ENCODE measurements at regions not wholly inside any gene's neighbourhood (a gene's known extent, or its start where the extent isn't known, plus 50 kb on each side); places are given as distances from the start of the nearest gene placed in this dataset.

DNA sequence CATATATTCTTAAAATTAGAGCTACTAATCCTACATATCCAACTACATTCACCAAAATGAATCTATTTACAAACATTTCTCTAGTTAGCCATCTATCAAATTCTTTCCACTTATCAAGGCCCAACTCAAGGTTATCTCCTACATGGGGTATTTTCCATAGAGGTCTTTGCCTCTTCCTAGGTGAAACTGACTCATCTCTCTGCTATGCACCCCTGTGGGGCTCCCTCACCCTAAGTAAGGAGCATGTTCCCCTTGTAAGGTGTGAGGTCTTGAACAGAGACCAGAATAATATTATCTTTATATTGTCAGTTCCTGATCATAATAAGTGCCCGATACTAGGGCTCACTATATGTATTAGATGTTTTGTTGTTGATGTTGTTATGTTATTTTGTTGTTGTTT, 74.6 kb upstream of the TSC22D2 start:
- WGBS, 2 donors (ENCODE audit: extremely low coverage in 2 of 2, insufficient read length in 2 of 2, insufficient replicate concordance in 1 of 2) = no CpG with 5 or more reads among the region's 1 CpG
- H3K27me3 ChIP-seq (ENCODE audit: control insufficient read depth in 3 of 3, insufficient read depth in 3 of 3, low read depth in 1 of 3, low read length in 3 of 3) = peaks cover 0 to 3% (median 0%) of the 10 kb centered on the region in 3 experiments
- no peak overlapping the region for H4K8ac ChIP-seq (ENCODE audit: low read depth, low read length)
- no peak overlapping the region for H3K27ac ChIP-seq (replicated peaks; ENCODE audit: low read length)
- H3K4me1 ChIP-seq (ENCODE audit: control insufficient read depth in 2 of 2, insufficient read depth in 1 of 2, low read depth in 1 of 2, low read length in 2 of 2) = no peaks in the 10 kb centered on the region
- no peak overlapping the region for H2BK120ac ChIP-seq (ENCODE audit: low read depth, low read length)
- H3K79me1 ChIP-seq (ENCODE audit: low read depth, low read length) = no peaks in the 10 kb centered on the region
- H3K14ac ChIP-seq (ENCODE audit: low read length) = no peak overlapping the region
- H2AK5ac ChIP-seq (ENCODE audit: low read depth, low read length) = no peak overlapping the region
- no peak overlapping the region for H3K18ac ChIP-seq (ENCODE audit: low read length)
- no peak overlapping the region for H3K23ac ChIP-seq (ENCODE audit: low read depth, low read length, poor library complexity)
- no peak for DNase-seq (ENCODE audit: low spot score)
- H3K9ac ChIP-seq (ENCODE audit: low read depth, low read length, poor library complexity) = no peak overlapping the region
- no peaks in the 10 kb centered on the region for H3K36me3 ChIP-seq (replicated peaks in 1 of 2; ENCODE audit: control insufficient read depth in 2 of 2, insufficient read depth in 2 of 2, low read length in 2 of 2)
- no peak overlapping the region for H2BK12ac ChIP-seq (ENCODE audit: low read length)
- no peak overlapping the region for H2BK5ac ChIP-seq (ENCODE audit: low read length)
- no peak overlapping the region for H2AFZ ChIP-seq (ENCODE audit: low read length)
- no peak overlapping the region for H2BK15ac ChIP-seq (ENCODE audit: low read length)
- no peak overlapping the region for H3K4ac ChIP-seq (ENCODE audit: low read length)
- no peak overlapping the region for H4K91ac ChIP-seq (ENCODE audit: low read depth, low read length, poor library complexity)
- H3K4me3 ChIP-seq (ENCODE audit: low read length in 2 of 2) = no peak overlapping the region
- no peaks in the 10 kb centered on the region for H3K9me3 ChIP-seq (replicated peaks in 1 of 2; ENCODE audit: control insufficient read depth in 2 of 2, insufficient read depth in 1 of 2, low read depth in 1 of 2, low read length in 2 of 2)
- H3K4me2 ChIP-seq (ENCODE audit: insufficient read depth, low read length, poor library complexity, severe bottlenecking) = no peak overlapping the region

DNA sequence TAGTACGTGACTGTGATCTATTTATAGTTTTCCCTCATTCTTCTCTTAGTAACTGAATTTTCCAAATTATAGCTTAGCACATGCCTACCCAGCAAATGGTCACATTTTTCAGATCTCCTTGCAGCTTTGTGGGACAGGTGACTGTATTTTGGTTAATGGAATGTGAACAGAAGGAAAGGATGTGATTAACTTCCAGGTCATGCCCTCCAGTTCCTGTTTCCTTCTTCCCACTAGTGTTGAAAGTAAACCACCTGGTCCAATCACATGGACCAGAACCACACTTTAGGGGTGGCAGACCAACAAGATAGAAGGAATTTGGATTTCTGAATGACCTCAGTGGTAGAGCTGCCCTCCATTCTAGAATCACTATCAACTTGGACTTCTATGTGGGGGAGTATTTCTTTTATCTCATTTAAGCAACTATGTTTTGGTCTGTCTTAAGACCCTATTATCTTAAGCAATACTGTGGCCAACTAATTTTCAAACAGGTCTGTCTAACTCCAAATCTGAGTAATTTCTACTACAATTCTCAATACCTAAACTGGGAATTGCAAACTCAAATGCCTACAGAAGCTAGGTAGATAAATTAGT, 76.0 kb upstream of the TSC22D2 start:
- no peaks in the 10 kb centered on the region for H3K4me1 ChIP-seq (ENCODE audit: control insufficient read depth in 2 of 2, insufficient read depth in 1 of 2, low read depth in 1 of 2, low read length in 2 of 2)
- no peak overlapping the region for H2AK5ac ChIP-seq (ENCODE audit: low read depth, low read length)
- H3K4me2 ChIP-seq (ENCODE audit: insufficient read depth, low read length, poor library complexity, severe bottlenecking) = no peak overlapping the region
- no peak overlapping the region for H3K4ac ChIP-seq (ENCODE audit: low read length)
- no peaks in the 10 kb centered on the region for H3K79me1 ChIP-seq (ENCODE audit: low read depth, low read length)
- no peak overlapping the region for H3K27ac ChIP-seq (replicated peaks; ENCODE audit: low read length)
- H3K18ac ChIP-seq (ENCODE audit: low read length) = no peak overlapping the region
- H2AFZ ChIP-seq (ENCODE audit: low read length) = no peak overlapping the region
- H2BK12ac ChIP-seq (ENCODE audit: low read length) = no peak overlapping the region
- no peak overlapping the region for H2BK5ac ChIP-seq (ENCODE audit: low read length)
- H2BK120ac ChIP-seq (ENCODE audit: low read depth, low read length) = no peak overlapping the region
- H4K8ac ChIP-seq (ENCODE audit: low read depth, low read length) = no peak overlapping the region
- peaks cover 0 to 8% (median 0%) of the 10 kb centered on the region in 3 experiments for H3K27me3 ChIP-seq (ENCODE audit: control insufficient read depth in 3 of 3, insufficient read depth in 3 of 3, low read depth in 1 of 3, low read length in 3 of 3)
- H3K23ac ChIP-seq (ENCODE audit: low read depth, low read length, poor library complexity) = no peak overlapping the region
- no CpG with 5 or more reads among the region's 1 CpG for WGBS, 2 donors (ENCODE audit: extremely low coverage in 2 of 2, insufficient read length in 2 of 2, insufficient replicate concordance in 1 of 2)
- H4K91ac ChIP-seq (ENCODE audit: low read depth, low read length, poor library complexity) = no peak overlapping the region
- no peak overlapping the region for H3K14ac ChIP-seq (ENCODE audit: low read length)
- no peak overlapping the region for H3K9ac ChIP-seq (ENCODE audit: low read depth, low read length, poor library complexity)
- DNase-seq (ENCODE audit: low spot score) = no peak
- H2BK15ac ChIP-seq (ENCODE audit: low read length) = no peak overlapping the region
- H3K4me3 ChIP-seq (ENCODE audit: low read length in 2 of 2) = no peak overlapping the region
- no peaks in the 10 kb centered on the region for H3K9me3 ChIP-seq (replicated peaks in 1 of 2; ENCODE audit: control insufficient read depth in 2 of 2, insufficient read depth in 1 of 2, low read depth in 1 of 2, low read length in 2 of 2)
- no peaks in the 10 kb centered on the region for H3K36me3 ChIP-seq (replicated peaks in 1 of 2; ENCODE audit: control insufficient read depth in 2 of 2, insufficient read depth in 2 of 2, low read length in 2 of 2)

DNA sequence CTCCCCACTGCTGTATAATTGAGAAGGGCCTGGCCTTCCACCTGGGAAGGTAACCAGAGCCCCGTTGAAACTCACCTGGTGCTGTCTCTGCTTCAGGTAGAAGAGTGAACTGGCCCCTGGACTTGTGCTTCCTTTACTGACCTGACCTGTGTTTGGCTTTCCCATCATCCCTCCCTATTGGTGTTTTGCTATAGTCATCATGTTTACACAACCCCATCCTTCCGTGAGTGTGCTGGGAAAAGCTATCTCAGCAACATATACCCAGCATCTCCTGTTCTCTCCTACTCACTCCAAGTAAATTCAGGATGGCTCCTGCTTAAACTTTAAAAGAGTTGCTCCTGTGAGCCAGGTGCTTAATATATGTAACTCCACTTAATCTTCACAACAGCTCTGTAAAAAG, 77.2 kb upstream of the TSC22D2 start:
- Histone ChIP-seq H3K27ac (replicated peaks; ENCODE audit: low read length) (no peak overlapping the region), H2AFZ (ENCODE audit: low read length) (no peak overlapping the region), H3K18ac (ENCODE audit: low read length) (no peak overlapping the region), H2BK5ac (ENCODE audit: low read length) (no peak overlapping the region), H4K8ac (ENCODE audit: low read depth, low read length) (no peak overlapping the region), H2BK15ac (ENCODE audit: low read length) (no peak overlapping the region), H3K79me1 (ENCODE audit: low read depth, low read length) (no peaks in the 10 kb centered on the region), H3K23ac (ENCODE audit: low read depth, low read length, poor library complexity) (no peak overlapping the region), H2AK5ac (ENCODE audit: low read depth, low read length) (no peak overlapping the region), H3K36me3 (replicated peaks in 1 of 2; ENCODE audit: control insufficient read depth in 2 of 2, insufficient read depth in 2 of 2, low read length in 2 of 2) (no peaks in the 10 kb centered on the region), H3K4me1 (ENCODE audit: control insufficient read depth in 2 of 2, insufficient read depth in 1 of 2, low read depth in 1 of 2, low read length in 2 of 2) (no peaks in the 10 kb centered on the region), H4K91ac (ENCODE audit: low read depth, low read length, poor library complexity) (no peak overlapping the region), H3K9ac (ENCODE audit: low read depth, low read length, poor library complexity) (no peak overlapping the region), H3K4ac (ENCODE audit: low read length) (no peak overlapping the region), H2BK12ac (ENCODE audit: low read length) (no peak overlapping the region), H3K27me3 (ENCODE audit: control insufficient read depth in 3 of 3, insufficient read depth in 3 of 3, low read depth in 1 of 3, low read length in 3 of 3) (peaks cover 0 to 8% (median 0%) of the 10 kb centered on the region in 3 experiments), H3K4me2 (ENCODE audit: insufficient read depth, low read length, poor library complexity, severe bottlenecking) (no peak overlapping the region), H3K4me3 (ENCODE audit: low read length in 2 of 2) (no peak overlapping the region), H3K14ac (ENCODE audit: low read length) (no peak overlapping the region), H2BK120ac (ENCODE audit: low read depth, low read length) (no peak overlapping the region), H3K9me3 (replicated peaks in 1 of 2; ENCODE audit: control insufficient read depth in 2 of 2, insufficient read depth in 1 of 2, low read depth in 1 of 2, low read length in 2 of 2) (no peaks in the 10 kb centered on the region)
- no CpG with 5 or more reads among the region's 2 CpGs for WGBS, 2 donors (ENCODE audit: extremely low coverage in 2 of 2, insufficient read length in 2 of 2, insufficient replicate concordance in 1 of 2)
- no peak for DNase-seq (ENCODE audit: low spot score)

DNA sequence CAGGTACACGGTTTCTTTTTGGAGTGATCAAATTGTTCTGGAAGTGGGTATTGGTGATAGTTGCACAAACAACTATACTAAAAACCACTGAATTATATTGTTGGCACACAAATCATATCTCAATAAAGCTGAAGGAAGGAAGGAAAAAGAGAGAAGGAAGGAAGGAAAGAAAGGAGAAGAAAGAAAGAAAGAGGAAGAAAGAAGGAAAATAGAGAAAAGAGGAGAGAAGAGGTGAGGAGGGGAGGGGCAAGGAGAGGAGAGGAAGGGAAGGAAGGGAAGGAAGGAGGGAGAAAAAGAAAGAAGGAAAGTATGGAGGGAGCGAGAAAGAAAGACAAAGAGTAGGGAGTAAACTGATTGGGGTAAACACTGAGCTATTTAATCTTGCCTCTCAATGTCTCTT, 77.9 kb upstream of the TSC22D2 start:
- no peak overlapping the region for H2BK12ac ChIP-seq (ENCODE audit: low read length)
- H2AFZ ChIP-seq (ENCODE audit: low read length) = no peak overlapping the region
- DNase-seq (ENCODE audit: low spot score) = no peak
- peaks cover 0 to 8% (median 0%) of the 10 kb centered on the region in 3 experiments for H3K27me3 ChIP-seq (ENCODE audit: control insufficient read depth in 3 of 3, insufficient read depth in 3 of 3, low read depth in 1 of 3, low read length in 3 of 3)
- no peak overlapping the region for H2AK5ac ChIP-seq (ENCODE audit: low read depth, low read length)
- no peak overlapping the region for H2BK15ac ChIP-seq (ENCODE audit: low read length)
- no peak overlapping the region for H3K27ac ChIP-seq (replicated peaks; ENCODE audit: low read length)
- H2BK120ac ChIP-seq (ENCODE audit: low read depth, low read length) = no peak overlapping the region
- H2BK5ac ChIP-seq (ENCODE audit: low read length) = no peak overlapping the region
- no peak overlapping the region for H3K23ac ChIP-seq (ENCODE audit: low read depth, low read length, poor library complexity)
- H3K4me1 ChIP-seq (ENCODE audit: control insufficient read depth in 2 of 2, insufficient read depth in 1 of 2, low read depth in 1 of 2, low read length in 2 of 2) = no peaks in the 10 kb centered on the region
- H3K36me3 ChIP-seq (replicated peaks in 1 of 2; ENCODE audit: control insufficient read depth in 2 of 2, insufficient read depth in 2 of 2, low read length in 2 of 2) = no peaks in the 10 kb centered on the region
- H3K14ac ChIP-seq (ENCODE audit: low read length) = no peak overlapping the region
- H3K9me3 ChIP-seq (replicated peaks in 1 of 2; ENCODE audit: control insufficient read depth in 2 of 2, insufficient read depth in 1 of 2, low read depth in 1 of 2, low read length in 2 of 2) = no peaks in the 10 kb centered on the region
- no peaks in the 10 kb centered on the region for H3K79me1 ChIP-seq (ENCODE audit: low read depth, low read length)
- H3K9ac ChIP-seq (ENCODE audit: low read depth, low read length, poor library complexity) = no peak overlapping the region
- H3K4me3 ChIP-seq (ENCODE audit: low read length in 2 of 2) = no peak overlapping the region
- H3K18ac ChIP-seq (ENCODE audit: low read length) = no peak overlapping the region
- no CpG with 5 or more reads among the region's 2 CpGs for WGBS, 2 donors (ENCODE audit: extremely low coverage in 2 of 2, insufficient read length in 2 of 2, insufficient replicate concordance in 1 of 2)
- H4K91ac ChIP-seq (ENCODE audit: low read depth, low read length, poor library complexity) = no peak overlapping the region
- no peak overlapping the region for H3K4ac ChIP-seq (ENCODE audit: low read length)
- no peak overlapping the region for H4K8ac ChIP-seq (ENCODE audit: low read depth, low read length)
- H3K4me2 ChIP-seq (ENCODE audit: insufficient read depth, low read length, poor library complexity, severe bottlenecking) = no peak overlapping the region
